GM18907 (cell line): ENCODE measurements at regions not wholly inside any gene's neighbourhood (a gene's known extent, or its start where the extent isn't known, plus 50 kb on each side); places are given as distances from the start of the nearest gene placed in this dataset.

Experiments
- ATAC-seq: cut with Tn5 transposase; IDR thresholded peaks from one replicate; pipeline ENCODE4 v1.9.1; 2021; ENCODE audit warnings: mild to moderate bottlenecking, moderate library complexity; ENCODE audit not compliant: unreplicated experiment

DNA sequence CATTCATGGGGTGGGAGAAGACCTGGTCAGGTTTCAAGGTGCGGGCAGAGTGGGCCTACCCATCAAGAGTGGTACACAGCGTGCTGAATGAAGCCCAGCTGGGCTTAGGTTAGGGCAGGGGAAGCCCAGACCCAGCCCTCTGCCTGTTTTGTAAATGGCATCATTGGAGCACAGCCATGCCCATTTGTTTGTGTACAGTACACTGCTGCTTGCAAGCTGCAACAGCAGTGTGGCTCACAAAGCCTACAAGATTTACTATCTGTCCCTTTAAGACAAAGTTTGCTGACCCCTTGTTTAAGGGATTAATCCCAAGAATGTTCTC is 230.1 kb upstream of the TNRC6C start:
- no peak for ATAC-seq

DNA sequence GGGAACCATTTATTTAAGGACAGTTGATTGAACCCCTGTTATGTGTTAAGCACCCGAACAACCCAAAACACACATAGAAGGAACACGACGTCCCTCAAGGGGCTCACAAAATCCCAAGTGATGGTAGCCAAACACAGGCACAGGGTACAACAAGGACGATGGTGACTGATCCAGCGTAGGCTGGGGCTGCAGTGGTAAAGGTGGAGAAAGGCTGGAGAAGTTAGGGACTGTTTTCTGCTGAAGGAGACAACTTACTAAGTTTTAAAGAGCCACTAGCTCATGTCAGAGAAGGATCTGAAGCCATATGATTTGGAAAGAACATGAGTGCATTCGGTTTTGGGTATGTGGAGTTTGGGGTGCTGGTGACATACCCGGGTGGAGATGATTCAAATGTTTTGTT is 229.6 kb upstream of the TNRC6C start:
- ATAC-seq, result no peak

DNA sequence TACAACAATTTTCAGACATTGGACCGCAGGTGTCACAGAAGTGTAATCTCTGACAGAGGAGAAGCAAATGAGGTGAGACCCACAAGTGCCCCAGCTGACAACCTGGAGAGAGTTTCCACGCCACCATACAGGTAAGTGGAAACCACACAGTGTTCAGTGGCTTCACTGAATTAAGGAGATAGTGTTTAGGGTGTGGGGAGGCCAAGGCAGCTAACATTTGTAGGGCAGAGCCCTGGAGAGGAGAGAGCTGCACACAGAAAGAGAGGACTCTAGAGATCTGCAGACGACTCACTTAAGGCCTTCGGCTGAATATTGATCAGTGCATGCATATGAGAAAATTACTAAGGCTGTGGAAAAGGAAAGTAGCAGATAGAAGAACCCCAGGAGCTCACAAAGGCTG is 228.9 kb upstream of the TNRC6C start:
- no peak for ATAC-seq

DNA sequence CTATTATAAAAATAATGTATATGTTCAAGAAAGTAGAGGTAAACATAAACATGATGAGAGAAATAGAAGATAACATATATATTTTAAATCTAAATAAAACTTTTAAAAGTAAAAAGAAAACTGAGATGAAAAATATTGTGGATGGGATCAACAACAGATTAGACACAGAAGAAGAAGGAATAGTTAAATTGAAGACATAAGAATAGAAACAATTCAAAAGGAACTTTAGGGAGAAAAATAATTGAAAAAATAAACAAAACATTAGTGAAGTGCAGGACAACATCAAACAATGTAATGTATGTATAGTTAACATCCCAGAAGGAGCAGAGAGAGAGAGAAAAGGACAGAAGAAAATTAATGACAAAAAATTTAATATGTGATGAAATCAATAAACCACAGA is 228.1 kb upstream of the TNRC6C start:
- ATAC-seq, result no peak

DNA sequence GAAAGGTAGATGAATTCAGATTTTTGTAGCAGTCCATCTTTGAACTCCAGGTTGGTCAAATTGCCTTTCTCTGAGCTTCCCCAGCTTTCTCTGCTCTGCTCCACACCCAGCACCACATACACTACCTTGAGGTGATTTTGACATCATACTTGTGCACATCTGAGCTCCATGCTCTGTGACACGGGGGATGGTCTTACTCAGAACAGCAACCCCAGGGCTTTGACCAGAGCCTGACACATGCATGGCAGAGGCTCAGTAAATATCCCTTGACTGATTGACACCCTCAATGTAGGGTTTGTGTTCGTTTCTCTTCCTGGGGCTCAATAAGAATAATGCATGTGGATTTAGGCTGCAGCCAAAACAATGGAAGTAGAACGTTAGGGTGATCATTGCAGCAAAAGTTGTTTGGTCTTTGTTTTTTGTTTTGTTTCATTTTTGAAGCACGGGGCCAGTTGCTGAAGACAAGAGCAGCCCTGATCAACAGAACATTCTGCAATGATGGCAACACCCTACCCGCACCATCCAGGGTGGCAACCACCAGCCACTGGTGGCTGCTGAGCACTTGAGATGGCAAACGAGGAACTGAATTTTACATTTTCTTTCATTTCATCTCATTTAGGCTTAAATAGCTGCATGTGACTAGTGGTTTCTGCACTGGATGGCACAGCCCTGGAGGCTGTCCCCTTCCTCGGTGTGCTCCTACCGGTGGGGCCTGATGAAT is 224.8 kb upstream of the TNRC6C start:
- ATAC-seq, result no peak

DNA sequence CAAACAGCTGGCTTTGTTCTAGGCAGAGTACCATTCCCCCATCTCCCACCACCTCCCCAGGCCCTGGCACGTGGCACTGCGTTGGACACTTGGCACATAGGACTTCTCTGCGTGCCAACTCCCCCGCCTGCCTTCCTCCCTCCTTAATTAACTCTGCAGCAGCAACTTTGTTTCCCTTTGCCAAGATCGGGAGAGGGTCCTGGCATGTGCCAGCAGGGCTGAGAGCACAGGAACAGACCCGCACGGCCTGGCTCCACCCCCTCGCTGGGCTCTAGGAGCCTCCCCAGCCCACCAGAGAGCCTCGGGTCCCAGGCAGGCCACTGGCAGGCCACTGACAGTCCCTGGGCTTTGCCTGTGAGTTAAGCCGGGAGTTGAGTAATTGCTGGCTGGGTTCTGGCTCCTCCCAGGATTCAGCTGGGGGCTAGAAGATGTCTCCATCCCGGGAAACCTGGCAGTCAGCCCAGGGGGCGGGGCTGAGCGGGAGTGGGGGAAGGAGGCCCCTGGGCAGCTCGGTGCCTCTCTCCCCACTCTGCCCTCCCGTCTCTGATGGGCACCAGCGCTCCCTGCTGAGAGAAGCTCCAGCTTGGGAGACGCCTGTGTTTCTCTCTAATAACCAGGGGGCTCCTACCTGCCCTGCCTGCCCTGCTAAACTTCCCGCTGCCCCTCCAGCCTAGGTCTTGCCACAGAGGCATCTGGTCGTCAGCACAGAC is 224.0 kb upstream of the TNRC6C start:
- no peak for ATAC-seq

DNA sequence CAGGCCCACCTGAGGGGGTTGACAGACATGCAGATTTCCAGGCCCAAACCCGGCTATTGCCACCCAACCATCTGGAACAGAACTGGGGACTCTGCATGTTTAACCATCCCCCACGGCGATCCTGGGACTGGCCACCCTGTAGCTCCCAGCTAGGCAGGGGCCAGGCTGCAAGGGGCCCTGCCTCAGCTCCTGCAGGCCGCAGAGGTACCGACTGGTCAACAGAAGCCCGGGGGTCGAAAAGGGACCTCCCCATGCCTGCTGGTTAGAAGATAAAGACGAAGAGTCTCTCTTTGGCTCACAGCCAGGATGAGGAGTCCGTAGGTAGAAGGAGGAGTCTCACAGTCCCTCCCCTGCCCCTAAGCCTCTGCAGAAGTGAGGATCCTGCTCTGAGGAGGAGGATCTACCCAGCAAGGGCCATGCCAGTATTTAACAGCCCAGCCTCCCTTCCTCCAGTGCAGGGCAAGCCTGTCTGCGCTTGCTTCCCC is 223.4 kb upstream of the TNRC6C start:
- ATAC-seq, result no peak

DNA sequence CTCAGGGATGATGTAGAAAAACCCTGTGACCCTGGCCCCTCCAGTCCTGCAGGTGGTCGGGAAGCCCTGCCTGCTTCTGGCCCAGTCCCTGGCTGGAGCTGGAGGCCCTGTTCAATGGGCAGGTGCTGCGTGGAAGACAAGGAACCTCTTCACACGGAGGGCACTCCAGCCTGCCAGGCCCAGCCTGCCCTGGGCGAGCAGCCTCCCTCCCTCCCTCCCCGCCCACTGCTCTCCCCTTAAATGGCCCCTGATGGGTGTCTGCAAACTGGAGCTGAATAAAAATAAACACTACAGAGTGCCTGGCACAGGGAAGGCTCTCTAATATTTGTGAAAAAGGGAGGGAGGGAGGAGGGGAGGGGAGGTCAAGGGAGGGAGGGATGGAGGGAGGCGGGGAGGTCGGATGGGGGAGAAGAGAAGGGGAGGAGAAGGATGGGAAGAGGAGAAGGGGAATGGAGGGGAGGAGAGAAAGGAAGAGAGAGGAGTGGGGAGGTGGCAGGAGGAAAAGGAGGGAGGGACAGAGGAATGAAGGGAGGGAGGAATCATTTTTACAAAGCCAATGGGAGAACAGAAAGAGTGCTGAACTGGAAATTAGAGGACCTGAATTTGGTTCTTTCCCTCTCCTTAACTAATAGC is 222.8 kb upstream of the TNRC6C start:
- ATAC-seq, result no peak

DNA sequence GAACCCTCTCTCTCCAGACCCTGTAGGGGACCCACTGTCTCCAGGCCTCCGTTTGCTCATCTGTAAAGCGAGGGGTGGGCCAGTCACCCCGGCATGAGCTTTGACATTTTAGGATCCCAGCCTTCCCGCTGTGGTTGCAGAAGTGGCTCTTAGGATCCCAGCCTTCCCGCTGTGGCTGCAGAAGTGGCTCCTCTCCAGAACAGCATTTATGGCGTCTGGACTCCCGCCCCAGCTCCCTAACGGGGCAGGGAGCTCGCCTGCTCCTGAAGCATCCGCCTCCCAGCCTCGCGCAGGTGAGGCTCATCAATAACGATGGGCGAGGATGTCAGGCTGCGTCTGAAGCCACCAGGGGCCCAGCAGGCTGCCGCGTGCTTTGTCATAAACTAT is 222.3 kb upstream of the TNRC6C start:
- ATAC-seq, result no peak

DNA sequence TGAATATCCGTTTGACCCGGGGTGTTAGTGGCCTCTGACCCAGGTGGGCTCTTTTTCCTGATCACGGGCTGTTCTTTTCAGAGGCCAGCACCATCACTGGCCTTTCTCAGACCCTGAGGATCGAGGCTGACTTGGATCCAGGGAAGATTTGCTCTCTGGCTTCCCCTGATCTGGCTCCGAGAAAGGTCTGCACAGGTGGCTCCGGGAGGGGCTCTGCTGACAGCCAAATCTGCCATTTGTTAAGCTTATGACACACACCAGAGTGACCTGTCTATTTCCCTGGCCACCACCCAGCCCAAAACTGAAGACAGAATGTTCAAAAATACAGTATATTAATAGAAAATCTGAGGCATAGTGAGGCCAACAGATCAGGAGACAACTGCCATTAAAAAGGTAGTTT is 221.8 kb upstream of the TNRC6C start:
- ATAC-seq, result no peak

DNA sequence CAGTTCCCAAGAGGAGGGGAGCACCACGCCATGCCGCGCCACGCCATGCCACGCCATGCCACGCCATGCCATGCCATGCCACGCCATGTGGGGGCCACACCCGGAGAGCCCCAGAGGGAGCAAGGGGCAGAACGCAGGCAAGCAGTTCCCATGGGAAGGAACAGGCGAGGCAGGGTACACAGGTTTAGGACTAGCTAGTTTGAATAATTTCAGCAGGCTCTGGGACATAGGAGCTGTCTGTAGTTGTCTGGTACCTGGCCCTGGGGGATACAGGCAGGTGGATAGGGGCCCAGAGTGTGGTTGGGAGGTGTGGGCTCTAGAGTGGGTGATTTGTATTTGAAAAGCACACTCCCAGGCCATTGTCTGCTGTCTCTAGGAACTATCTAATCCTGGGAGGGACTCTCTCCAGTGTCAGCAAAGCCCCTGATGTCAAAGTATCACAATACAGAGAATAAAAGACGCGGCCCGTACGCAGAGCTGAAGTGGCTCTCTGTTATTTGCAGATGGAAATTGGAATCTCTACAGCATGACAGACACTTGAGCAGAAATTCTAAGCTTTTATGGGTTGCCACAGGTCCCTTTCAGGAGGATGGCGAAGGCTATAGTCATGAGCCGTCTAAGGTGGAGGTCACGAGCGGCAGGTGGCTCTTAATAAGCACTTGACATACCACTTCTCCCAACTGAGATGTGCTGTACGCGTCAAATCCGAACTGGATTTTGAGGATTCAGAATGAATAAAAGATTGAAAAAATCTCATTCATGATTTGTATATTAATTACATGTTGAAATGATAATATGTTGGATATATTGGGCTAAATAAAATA is 220.8 kb upstream of the TNRC6C start:
- ATAC-seq, result no peak

DNA sequence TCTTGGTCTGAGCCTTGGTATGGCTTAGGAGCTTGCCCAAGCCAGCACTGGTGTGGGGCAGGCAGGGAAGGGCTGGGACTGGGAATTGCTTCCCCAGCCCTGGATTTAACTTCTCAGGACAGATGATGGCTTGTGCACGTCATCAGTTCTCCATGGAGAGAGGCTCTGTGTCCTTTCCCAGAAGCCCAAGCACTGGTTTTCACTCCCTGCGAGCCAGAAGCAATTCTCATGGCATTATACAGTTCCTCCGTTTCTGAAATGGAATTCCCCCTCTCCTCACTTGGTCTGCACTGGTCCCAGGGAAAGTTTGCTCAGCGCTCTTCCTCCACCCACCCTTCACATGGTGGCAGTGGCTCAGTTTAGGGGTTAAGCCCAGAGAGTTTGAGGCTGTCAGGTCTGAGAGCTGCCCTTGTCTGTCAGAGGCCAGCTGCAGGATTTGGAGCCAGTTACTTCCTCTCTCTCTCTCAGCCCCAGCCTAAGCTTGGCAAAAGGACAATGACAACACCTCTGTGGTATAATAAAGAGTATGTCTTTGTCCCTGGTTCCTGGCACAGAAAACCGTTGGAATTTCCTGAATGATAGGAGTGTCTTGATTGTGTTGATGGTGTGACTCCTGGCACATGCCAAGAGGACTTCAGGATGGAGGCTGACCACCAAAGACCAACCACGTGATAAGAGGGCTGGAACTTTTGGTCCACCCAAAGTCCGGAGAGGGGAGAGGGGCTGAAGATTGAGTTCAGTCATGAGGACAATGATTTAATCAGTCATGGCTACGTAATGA is 219.6 kb upstream of the TNRC6C start:
- no peak for ATAC-seq

DNA sequence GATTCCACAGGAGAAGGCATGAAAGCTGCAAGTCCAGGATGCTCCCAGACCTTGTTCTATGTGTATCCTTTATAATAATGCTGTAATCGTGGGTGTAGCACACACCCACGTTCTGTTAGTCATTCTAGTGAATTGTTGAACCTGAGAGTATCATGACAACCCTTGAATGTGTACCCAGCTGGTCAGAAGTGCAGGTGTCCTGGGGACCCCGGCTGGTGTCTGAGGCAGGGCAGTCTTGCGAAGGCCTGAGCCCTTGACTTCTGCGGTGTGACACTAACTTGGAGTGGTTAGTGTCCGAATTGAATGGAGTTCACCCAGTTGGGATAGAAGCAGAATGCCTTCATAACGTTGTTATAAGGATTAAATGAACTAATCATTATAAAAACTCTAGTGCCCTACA is 218.0 kb upstream of the TNRC6C start:
- no peak for ATAC-seq

DNA sequence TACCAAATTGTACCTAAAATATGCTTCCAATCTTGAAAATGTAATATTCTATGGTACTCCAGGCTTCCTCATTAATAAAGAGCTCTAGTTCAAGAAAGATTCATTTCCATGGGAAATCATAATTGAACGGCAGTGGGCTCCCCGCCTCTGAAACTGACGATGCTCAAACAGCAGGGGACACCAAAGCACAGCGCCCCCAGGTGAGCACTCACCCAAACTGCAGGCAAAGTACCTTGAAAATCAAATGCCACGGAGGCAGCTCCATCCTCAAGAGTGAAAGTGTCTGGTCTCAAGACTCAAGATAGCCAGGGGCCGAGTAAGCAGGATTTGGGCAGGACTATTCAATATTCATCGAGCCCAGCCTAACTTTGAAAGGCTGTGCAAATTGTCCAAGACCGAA is 217.4 kb upstream of the TNRC6C start:
- no peak for ATAC-seq

DNA sequence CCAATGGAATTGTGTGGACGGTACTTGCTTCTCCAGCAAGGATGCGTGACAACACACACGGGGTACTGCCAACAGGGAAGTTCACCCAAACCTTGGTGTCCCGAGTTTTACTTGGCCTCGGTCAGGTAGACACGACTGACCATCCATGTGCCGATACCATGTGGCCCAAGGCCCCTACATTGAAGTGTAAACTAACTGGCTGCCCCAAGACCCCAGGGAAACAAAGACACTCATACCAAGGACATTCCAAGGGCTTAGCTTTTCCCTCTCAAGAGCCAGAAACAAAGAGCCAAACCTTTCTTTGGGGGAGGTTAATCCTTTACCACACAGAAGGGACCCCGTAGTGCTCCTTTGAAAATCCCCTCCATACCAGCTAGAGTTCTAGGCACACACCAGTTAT is 215.9 kb upstream of the TNRC6C start:
- no peak for ATAC-seq

DNA sequence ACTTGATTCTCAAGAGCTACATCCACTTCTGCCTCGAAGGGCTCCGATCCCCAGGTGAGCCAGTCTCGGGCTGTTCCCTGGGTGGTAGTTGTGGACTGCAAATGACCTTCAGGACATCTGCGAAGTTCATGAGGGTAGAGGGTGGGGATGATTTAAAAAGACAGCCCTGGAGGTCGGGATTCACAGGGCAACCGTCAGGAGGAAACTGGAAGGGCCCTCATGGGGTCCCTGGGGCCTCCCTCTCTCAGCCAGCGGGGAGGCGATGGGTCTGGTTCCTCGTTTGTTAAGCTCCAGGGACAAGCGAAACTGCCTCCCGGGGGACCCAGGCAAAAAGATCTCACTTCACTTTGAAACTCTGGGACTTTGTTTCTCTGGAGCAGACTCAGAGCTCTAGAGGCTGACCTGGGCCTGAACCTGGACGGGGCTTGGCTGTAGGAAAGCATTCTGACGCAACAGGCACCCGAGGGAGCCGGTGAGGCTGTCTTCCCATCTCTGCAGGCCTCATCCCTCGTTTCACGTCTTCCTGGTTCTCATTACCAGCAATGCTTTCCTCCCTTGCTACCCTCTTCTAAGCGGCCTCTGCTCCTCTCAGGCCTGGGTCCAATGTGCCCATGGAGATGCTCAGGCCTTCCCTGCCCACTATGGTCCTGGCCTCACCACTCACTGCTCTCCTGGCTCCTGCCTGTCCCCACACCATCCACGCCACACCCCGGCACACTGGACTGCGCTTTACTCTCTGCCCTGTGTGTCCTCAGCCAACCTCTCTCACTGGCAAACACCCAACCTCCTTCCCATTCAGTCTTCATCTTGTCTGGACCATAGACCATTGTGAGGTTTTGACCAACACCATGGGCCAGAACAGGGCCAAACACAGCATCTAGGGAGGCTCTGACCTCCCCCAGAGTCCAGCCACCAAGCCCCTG is 214.2 kb upstream of the TNRC6C start:
- ATAC-seq, result no peak

DNA sequence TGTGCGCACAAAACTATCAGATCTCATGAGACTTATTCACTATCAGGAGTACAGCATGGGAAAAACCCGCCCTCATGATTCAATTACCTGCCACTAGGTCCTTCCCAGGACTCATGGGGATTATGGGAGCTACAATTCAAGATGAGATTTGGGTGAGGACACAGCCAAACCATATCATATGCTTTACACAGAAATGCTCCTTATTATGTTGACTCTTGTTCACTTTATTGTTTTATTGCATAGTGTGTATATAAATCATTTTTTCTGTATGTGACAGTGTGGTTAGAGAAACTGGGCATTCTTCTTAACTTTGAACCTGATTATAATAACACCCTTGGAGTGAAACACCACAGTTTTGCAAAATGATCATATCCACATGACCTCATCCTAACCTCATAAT is 212.8 kb upstream of the TNRC6C start:
- ATAC-seq, result no peak

DNA sequence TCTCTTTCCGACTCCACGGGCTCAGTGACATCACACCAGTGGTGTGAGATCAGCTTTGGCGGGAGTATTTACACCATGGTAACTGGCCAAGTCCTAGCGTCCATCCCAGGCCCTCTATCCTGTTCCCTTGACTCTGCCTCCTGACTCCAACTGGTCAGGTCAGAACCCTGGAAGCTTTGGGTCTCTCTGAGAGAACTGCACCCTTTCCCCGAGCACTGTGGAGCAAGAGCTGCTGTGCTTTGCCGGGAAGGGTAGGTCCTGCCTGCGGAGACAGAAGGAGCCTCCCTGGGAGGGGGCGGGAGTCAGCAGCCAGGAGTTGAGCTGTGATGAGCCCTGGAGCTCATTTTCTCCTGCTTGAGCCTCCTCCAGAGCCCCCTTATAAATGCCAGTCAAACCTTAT is 212.1 kb upstream of the TNRC6C start:
- ATAC-seq, result no peak

DNA sequence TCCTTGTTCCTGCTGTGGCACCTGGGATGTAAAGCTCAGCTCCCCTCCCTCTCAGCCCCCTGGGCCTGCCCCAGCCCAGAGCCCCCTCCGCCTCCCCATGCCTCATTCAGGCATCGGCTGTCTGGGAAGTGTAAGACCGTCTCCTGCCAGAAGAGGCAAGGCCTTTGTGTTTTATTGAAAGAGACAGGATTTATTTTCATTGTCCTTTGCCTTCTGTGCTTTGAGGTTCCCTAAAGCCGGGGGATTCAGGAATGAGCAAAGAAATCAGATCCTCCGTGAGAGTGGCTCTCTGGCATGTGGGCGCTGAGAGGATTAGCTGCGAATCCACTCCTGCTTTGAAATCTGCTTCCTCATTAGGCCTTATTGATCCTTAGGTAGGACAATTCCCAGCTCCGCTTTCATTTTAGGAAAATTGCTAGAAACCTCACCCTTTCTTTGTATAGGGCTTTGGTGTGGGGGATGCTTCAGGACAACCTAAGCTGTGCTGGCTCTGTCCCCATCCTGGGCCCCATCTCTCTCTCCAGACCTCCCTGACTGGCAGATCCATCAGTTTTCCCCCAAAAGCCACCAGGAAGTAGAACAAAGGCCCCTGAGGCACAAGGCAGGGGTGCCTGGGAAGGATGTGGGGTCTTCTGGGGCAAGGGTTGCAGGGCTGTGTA is 211.5 kb upstream of the TNRC6C start:
- ATAC-seq, result no peak
